ENCODE measurements at regions not wholly inside any gene's neighbourhood (a gene's known extent, or its start where the extent isn't known, plus 50 kb on each side); places are given as distances from the start of the nearest gene placed in this dataset.
"Not testable (repeated sequence)": the region's sequence is repeated elsewhere in the genome, so short reads cannot be mapped to it uniquely, and the experiment has no call there.

GRCh38 chr15:85196697-85197096 is 183.7 kb upstream of the AKAP13 start:
- DNase-seq (ENCODE audit: low read depth): not testable (repeated sequence)

DNA sequence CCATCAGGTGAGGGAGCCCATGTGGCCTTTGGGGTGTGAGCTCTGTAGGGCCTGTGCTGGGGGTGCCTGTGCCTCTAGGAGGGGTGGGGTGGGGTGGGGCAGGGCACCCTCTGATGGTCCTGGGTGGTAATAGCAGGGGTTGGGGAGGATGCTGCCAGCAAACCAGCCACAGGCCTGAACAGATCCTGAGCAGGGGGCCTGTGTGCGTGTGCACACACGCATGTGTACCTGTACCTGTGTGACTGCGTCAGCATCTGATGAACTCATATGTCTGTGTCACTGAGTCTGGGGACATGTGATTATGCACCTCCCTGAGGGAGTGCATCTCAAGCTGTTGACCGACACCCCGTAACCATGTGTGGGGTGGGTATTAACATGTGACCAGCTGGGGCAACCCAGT is 182.8 kb upstream of the AKAP13 start:
- DNase-seq (ENCODE audit: low read depth): not testable (repeated sequence)

GRCh38 chr15:85198432-85198831 is 182.0 kb upstream of the AKAP13 start:
- DNase-seq (ENCODE audit: low read depth): not testable (repeated sequence)

GRCh38 chr15:85200215-85200614 is 180.2 kb upstream of the AKAP13 start:
- DNase-seq (ENCODE audit: low read depth): not testable (repeated sequence)

GRCh38 chr15:85201118-85201793 is 179.1 kb upstream of the AKAP13 start:
- not testable (repeated sequence) for DNase-seq (ENCODE audit: low read depth)

DNA sequence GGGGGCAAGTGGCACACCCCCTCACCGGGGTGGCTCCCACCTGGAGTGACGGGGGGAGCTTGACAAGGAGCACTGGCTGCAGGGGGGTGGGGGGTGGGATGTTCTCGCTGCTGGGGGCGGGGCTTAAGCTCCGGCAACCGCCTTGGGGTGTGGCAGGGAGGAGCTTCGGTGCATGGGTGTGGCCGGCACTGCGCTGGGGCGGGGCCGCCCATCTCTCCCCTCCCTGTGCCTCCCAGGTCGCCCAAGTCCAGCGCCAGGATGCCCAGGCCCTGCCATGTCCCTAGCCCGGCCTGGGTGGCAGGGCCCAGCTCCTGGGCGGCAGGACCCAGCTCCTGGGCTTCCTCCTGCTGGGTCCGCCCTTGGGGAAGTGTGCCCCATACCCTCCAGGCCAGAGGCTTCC is 175.9 kb upstream of the AKAP13 start:
- not testable (repeated sequence) for DNase-seq (ENCODE audit: low read depth)

DNA sequence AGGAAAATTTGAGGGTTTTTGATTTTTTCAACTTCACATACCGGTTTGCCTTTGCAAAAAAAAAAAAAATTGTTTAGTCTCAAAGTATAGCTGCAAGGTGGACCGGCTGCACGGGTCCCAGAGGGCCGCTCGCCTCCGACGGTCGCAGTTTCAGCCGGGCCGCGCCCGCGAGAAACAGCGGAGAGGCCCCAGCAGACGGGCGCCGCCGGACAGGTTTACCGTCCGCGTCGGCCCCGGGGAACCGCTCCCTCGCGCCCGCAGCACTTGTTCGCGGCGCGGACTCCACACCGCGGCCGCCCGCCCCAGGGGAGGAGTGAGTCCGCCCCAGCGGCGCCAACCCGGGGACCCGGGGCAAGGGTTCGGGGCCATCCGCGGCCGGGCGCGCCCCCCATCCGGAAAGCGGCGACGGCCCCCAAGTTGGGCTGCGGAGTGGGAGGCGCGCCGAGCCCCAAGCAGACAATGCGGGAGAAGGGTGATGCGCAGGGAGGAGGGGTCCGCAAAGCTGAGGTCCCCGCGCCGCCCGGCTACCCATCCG is 146.5 kb upstream of the AKAP13 start:
- DNase-seq (ENCODE audit: low read depth): not testable (repeated sequence)

DNA sequence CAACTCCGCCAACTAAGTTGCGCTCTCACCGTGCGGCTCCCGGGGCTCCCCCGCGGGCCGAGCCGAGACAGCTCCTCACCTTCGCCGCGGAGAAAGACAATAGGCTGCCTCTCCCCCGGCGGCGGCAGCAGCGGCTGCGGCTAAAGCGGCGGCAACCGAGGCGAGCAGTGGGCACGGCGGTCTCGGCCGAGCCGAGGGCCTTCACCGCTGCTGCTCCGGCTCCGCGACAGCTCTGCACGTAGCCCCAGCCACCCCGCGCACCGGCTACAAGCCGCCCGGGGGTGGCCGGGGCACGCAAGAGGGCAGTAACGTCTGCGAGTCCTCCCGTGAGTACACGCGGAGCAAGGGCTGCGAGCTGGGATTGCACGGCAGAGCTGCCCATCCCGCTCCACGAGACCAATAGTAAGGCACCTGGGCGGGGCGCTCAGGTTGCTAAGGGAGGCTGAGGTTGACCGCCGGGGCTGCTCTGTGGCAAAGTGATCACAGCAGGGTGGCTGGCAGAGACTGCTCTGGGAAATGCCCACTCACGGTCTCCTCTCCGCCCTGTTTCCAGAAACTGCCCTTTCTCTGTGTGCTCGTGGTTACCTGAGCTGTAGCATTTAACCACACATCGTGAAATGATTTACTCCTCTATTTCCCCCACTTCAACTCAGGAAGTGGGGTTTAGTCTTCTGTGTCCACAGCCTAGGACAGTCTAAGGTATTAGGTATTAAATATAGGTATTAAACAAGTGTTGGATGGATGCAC is 145.8 kb upstream of the AKAP13 start:
- not testable (repeated sequence) for DNase-seq (ENCODE audit: low read depth)

GRCh38 chr15:85244056-85244455 is 136.3 kb upstream of the AKAP13 start:
- not testable (repeated sequence) for DNase-seq (ENCODE audit: low read depth)

DNA sequence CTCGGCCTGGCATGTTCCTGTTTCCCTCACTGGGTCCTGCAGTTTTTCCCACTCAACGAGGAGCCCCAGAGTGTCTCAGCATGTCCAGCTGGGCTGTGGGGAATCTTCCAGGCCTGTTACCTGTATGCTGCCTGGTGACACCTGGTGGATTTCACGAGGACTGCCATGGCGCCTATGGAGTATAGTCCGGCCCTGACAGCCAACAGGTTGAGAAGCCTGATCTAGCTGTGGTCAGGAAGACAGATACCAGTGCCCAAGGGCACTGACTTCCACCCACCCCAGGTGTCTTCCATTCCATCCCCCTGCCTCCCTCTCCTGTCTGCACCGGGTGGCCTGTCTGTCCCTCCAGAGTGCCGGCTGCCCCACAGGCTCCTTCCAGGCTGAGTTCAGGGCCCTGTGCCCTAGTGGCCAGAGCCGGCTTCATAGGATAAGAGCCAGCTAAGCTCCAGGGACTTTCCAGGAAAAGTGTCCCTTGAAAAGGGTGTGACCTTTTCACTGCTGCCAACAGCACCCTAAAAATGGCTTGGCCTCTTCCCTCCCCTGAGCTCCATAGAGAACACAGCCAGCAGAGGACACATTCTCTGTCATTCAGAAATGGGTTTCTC is 129.4 kb upstream of the AKAP13 start:
- DNase-seq (ENCODE audit: low read depth): not testable (repeated sequence)

- not testable (repeated sequence) for DNase-seq (ENCODE audit: low read depth)
Observed at GRCh38 chr15:85253196-85253915, 127.0 kb upstream of the AKAP13 start.

DNA sequence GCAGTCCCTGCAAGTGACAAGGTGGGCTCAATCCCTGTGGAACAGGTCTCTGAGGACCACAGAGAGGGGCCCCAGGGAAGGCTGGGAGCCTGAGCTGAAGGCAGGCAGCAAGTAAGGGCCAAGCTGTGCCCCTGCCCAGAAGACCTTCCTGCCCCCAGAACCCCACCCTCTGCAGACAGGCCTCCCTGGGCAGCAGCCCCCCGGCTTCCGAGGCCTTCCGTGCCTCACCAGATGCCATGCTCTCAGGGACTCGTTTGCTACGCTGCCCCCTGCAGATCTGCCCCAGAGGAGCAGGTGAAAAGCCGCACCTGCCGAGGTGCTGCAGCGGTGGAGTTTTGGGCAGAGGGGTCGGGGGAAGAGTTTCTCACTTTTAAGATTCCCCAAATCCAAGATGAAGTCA is 125.4 kb upstream of the AKAP13 start:
- DNase-seq (ENCODE audit: low read depth): not testable (repeated sequence)

DNA sequence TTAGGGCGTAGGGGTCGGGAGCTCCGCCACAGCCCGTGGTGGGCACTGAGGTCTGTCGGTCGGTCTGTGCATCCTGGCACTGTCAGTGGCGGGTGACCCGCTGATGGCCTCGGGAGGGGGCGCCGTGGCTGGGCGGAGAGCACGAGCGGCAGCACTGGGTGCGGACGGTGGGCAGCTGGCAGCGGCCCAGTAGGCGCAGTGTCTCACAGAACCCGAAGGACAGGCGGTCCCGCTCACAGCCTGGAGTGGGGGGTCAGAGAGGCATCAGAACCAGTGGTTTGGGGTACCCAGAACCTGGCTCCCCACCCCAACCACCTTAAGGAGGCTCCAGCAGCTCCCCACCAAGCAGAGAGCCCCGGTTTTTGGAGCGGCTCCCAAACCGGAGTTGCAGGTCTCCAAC is 124.9 kb upstream of the AKAP13 start:
- not testable (repeated sequence) for DNase-seq (ENCODE audit: low read depth)

- DNase-seq (ENCODE audit: low read depth): not testable (repeated sequence)
Observed at GRCh38 chr15:85256009-85256997, 124.1 kb upstream of the AKAP13 start.

DNA sequence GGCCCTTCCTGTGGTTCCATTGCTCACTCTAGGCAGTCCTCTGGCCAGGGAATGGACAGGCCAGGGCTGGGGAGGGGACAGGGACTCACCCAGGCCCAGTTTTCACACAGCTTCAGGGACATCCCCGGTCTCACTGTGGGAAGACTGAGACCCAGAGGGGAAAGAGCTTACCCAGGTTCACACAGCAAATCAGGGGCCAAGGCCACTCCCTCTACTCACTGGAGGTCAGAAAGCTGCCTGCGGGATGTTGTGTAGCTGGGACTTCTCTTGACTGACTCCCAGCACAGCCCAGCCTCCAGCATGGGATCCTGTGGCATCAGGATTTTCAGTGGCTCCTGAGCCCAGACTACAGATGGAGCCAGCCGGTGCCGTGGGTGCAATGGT is 122.3 kb upstream of the AKAP13 start:
- DNase-seq (ENCODE audit: low read depth): not testable (repeated sequence)

DNA sequence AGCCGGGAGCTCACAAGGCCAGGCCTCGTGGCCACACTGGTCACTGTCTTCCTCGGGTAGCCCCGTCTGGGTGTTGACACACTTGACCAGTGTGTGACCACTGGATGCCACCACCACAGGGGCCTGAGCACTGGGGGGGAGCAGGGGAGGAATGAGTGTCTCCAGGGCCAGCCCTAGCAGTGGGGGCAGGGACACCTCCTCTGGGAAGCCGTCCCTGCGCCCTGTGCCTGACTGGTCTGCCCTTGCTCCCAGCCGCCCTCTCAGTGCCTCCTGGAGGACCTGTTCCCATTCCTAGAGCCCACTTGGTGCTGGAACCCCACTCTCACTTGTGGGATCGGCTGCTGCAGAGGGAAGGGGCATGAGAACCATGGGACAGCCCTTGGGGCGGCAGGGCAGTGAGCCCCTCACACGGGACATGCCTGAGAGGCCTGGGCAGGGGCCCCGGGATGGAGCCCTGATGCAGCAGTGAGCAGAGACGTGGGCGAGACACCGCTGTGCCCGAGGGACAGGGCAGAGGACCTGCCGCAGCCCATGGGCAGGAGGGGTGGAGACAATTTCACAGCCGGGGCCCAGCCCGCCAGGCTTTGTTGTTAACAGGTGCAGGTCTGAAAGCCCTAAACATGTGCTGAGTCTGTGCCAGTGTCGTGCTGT is 121.7 kb upstream of the AKAP13 start:
- DNase-seq (ENCODE audit: low read depth): not testable (repeated sequence)

GRCh38 chr15:85260526-85260925 is 119.9 kb upstream of the AKAP13 start:
- not testable (repeated sequence) for DNase-seq (ENCODE audit: low read depth)

- not testable (repeated sequence) for DNase-seq (ENCODE audit: low read depth)
Observed at GRCh38 chr15:85262461-85263055, 117.8 kb upstream of the AKAP13 start.

- not testable (repeated sequence) for DNase-seq (ENCODE audit: low read depth)
Observed at GRCh38 chr15:85263842-85264440, 116.5 kb upstream of the AKAP13 start.
